ENCODE measurements at regions not wholly inside any gene's neighbourhood (a gene's known extent, or its start where the extent isn't known, plus 50 kb on each side); places are given as distances from the start of the nearest gene placed in this dataset.

GRCh38 chr3:154849408-154849807 lies 230.7 kb upstream of the MME start:
- TF ChIP-seq CTCF (IDR thresholded peaks at IDR 0.05) = no peak
- no peak for TF ChIP-seq POLR2A (IDR thresholded peaks at IDR 0.05)

Measured in testis (tissue), 2 donors.